RWPE1 (cell line): ENCODE measurements at regions not wholly inside any gene's neighbourhood (a gene's known extent, or its start where the extent isn't known, plus 50 kb on each side); places are given as distances from the start of the nearest gene placed in this dataset.

Experiments used
- CTCF ChIA-PET: fragments of 350-600 bp; sonication (Branson Sonifier 250); formaldehyde crosslinking; extraction: SDS; loops from one replicate; lab custom pipeline; 2021; lab: Yijun Ruan, JAX
- POLR2A ChIA-PET: fragments of 400-600 bp; formaldehyde crosslinking; extraction: SDS; loops from one replicate; lab custom pipeline; 2020; ENCODE audit warnings: antibody characterized with exemption; ENCODE audit not compliant: low non-redundant PET; lab: Yijun Ruan, JAX
- DNase-seq: peaks from one replicate; pipeline ENCODE4 v3.0.0; 2012; ENCODE audit warnings: low spot score
- H3K27ac ChIP-seq: fragments of 450-650 bp; 2 replicates; pipeline ENCODE4 v1.5.1; 2017
- TF ChIP-seq, protein P1 (sequence below): fragments of 450-650 bp; conservative IDR thresholded peaks from 2 replicates; pipeline ENCODE4 v1.5.1; 2017; ENCODE audit warnings: low read depth, mild to moderate bottlenecking

DNA sequence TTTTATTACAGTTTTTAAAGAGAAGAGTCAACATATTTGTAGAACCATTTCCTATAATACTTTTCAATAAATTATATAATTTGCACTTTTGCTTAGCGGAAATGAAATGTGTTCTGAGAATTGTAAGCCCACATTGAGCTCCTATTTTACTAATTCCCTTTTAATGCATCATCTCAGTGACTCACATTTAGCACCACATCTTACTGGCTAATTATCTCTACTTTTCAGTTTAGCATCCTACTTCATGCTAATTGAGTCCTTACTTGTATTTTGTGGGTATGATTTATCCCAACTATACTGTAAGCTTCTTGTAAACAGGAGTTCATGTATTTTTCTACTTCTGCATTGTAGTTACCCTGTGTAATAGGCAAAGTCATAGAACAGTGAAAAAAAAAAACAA is 67.5 kb downstream of the TMX1 start:
- H3K27ac ChIP-seq = no peak overlapping the region
- ChIA-PET POLR2A (no interaction called here), CTCF (no interaction called here)
- TF ChIP-seq, protein P1, sequence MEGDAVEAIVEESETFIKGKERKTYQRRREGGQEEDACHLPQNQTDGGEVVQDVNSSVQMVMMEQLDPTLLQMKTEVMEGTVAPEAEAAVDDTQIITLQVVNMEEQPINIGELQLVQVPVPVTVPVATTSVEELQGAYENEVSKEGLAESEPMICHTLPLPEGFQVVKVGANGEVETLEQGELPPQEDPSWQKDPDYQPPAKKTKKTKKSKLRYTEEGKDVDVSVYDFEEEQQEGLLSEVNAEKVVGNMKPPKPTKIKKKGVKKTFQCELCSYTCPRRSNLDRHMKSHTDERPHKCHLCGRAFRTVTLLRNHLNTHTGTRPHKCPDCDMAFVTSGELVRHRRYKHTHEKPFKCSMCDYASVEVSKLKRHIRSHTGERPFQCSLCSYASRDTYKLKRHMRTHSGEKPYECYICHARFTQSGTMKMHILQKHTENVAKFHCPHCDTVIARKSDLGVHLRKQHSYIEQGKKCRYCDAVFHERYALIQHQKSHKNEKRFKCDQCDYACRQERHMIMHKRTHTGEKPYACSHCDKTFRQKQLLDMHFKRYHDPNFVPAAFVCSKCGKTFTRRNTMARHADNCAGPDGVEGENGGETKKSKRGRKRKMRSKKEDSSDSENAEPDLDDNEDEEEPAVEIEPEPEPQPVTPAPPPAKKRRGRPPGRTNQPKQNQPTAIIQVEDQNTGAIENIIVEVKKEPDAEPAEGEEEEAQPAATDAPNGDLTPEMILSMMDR = no peak
- no peak for DNase-seq

DNA sequence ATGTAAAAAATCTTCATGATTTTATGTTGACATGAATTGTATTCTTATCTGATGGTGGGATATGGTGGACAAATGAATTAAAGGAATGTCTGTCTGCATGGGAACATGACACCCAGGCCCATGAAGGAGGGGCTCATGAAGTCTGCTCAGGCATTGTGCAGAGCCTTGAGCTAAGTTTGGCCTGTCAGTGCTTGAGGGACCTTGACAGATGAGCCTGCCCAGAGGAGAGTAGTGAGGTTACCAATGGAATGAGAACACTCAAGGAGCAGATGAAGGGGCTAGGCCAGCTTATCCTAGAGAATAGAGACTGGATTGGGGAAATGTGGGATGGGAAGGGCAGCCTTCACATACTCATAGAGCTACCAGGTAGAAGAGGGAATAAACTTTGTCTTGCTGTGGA is 68.8 kb downstream of the TMX1 start:
- TF ChIP-seq, protein P1 = no peak
- ChIA-PET CTCF (no interaction called here), POLR2A (no interaction called here)
- no peak for DNase-seq
- H3K27ac ChIP-seq = no peak overlapping the region

DNA sequence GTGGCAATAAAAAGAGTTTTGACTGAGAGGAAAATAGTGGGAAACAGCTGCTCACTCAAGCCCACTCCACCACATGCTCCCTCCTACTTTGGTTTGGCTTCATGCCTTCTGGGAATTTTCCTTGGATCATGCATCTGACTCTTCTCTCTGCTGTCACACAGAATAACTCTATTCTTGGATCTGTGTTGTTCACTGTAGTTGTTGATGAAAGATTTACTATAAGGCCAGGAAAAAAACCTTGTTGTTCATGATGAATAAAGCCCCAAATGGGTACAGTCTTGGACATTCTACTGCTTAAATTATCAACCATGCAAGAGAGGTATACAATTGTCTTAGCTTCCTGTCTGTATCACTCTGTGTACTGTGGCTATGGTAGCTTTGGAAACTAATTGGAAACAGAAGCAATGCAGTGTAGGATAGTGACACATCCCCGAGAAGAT is 70.5 kb downstream of the TMX1 start:
- no peak for DNase-seq
- H3K27ac ChIP-seq = no peak overlapping the region
- TF ChIP-seq, protein P1 = no peak
- CTCF ChIA-PET = no interaction called here
- POLR2A ChIA-PET = no interaction called here

DNA sequence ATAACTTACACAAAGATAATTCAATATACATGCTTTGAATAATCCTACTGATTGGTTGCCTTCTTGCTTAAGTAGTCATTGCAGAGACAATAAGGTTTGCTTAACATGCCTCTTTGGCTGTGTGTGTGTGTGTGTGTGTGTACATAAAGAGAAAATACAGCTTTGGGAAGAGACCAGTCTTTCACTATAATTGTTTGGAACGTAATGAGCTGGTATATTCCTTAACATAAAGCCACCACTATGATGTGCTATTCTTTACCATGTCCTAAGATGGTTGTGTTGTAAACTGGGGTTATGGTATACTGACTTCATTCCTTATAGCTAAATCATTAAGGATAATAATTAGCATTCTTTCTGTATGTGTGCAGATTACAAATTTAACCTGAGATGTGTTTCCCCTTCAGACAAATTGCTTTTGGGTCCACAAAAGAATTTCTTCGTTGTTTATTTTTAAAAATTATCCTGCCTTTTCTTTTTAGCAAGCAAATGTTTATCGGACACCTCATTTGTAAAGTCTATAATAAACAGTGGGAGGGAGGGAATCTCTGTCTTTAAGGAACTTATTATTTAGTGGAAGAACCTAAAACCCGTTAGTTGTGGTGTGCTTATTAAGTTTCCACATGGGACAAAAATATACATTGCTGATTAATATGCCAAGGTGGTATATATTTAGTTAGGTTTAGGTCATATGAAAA is 74.4 kb downstream of the TMX1 start:
- no peak overlapping the region for H3K27ac ChIP-seq
- TF ChIP-seq, protein P1 = no peak
- ChIA-PET POLR2A (no interaction called here), CTCF (interaction anchor here (0.5 kb wide), 1 partner anchor 462 kb away, joined by 3 read pairs; no protein-coding TSS in a partner anchor)
- no peak for DNase-seq

DNA sequence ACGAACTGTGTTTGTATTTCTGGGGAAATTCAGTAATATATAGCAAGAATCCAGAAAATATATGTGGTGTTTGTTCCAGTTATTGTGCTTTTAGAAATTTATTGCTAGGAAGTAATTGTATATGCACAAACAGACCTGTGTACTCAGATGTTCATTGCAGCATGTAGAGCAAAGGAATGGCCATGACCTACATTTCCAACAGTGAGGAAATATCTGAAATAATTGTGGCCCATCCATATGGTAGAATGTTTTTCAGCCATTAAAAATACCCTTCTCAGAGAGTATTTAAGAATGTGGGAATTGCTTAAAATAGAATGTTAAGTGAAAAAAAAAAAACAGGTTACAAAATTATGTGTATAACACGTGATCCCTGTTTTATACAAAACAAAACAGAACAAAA is 77.3 kb downstream of the TMX1 start:
- CTCF ChIA-PET = no interaction called here
- TF ChIP-seq, protein P1 = no peak
- no peak overlapping the region for H3K27ac ChIP-seq
- no peak for DNase-seq
- POLR2A ChIA-PET = no interaction called here

DNA sequence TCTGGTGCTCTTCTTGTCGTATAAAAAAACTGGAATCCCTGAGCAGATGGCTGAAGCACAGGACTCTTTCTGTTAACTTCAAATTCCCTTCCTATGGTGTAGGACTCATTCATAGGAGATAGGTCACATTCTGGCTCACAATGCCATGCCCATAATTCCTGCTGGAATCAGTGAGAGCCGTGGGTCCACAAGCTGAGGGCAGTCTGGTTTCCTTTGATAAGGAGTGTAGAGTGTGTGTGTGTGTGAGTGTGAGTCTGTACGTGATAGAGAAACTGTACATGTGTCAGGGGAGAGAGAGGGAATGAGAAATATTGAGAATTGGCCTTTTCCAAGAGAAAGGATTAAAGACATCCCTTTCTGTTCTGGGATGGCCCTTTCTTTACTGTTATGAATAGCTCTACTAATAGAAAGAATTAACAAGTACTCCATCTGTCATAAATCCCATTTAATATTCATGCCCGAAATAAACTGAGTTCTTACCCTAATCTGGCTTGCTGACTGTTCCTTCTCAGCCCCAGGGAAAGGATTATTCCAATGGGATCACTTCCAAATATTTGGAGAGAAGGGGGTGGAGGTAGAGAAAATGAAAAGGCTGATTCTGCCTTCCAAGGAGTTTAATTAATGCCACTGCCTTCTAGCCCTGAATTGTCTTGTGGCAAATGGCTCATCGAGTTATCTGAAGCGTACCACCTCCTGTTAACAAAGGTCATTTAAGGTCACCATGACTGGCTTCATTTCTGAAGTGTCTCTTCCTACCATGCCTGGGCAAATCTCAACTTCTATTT is 79.0 kb downstream of the TMX1 start:
- ChIA-PET CTCF (no interaction called here), POLR2A (no interaction called here)
- no peak for DNase-seq
- TF ChIP-seq, protein P1 = no peak
- H3K27ac ChIP-seq = no peak overlapping the region
